NCI-H748 treated with DMSO at 0.1 percent for 48 hours (cell line): ENCODE measurements at regions not wholly inside any gene's neighbourhood (a gene's known extent, or its start where the extent isn't known, plus 50 kb on each side); places are given as distances from the start of the nearest gene placed in this dataset.
"Not testable (repeated sequence)": the region's sequence is repeated elsewhere in the genome, so short reads cannot be mapped to it uniquely, and the experiment has no call there.

ENCODE experiments used
- DNase-seq: peaks from one replicate; lab custom pipeline; 2025; lab: John Stamatoyannopoulos, UW

GRCh38 chr5:67983251-67984110 lies 232.1 kb upstream of the PIK3R1 start:
- DNase-seq, result no peak

GRCh38 chr5:67982160-67982559 lies 233.4 kb upstream of the PIK3R1 start:
- DNase-seq, result not testable (repeated sequence)

- no peak for DNase-seq
These were observed 237.4 kb upstream of the PIK3R1 start for GRCh38 chr5:67978171-67978570.

- no peak for DNase-seq
These were observed 238.5 kb upstream of the PIK3R1 start for GRCh38 chr5:67976891-67977601.

GRCh38 chr5:67976181-67976580 lies 239.4 kb upstream of the PIK3R1 start:
- DNase-seq, result no peak

- no peak for DNase-seq
These were observed 241.1 kb upstream of the PIK3R1 start for GRCh38 chr5:67974471-67974870.

- DNase-seq, result no peak
These were observed 241.5 kb upstream of the PIK3R1 start for GRCh38 chr5:67974054-67974453.

- DNase-seq, result no peak
These were observed 243.4 kb upstream of the PIK3R1 start for GRCh38 chr5:67971971-67972821.

GRCh38 chr5:67971223-67971830 lies 244.2 kb upstream of the PIK3R1 start:
- no peak for DNase-seq

- DNase-seq, result no peak
These were observed 245.9 kb upstream of the PIK3R1 start for GRCh38 chr5:67969631-67970030.

GRCh38 chr5:67969176-67969575 lies 246.4 kb upstream of the PIK3R1 start:
- no peak for DNase-seq

- no peak for DNase-seq
These were observed 248.8 kb upstream of the PIK3R1 start for GRCh38 chr5:67966712-67967111.

- no peak for DNase-seq
These were observed 250.9 kb upstream of the PIK3R1 start for GRCh38 chr5:67964619-67965018.

GRCh38 chr5:67963789-67964519 lies 251.6 kb upstream of the PIK3R1 start:
- no peak for DNase-seq

- no peak for DNase-seq
These were observed 254.6 kb upstream of the PIK3R1 start for GRCh38 chr5:67960939-67961338.

GRCh38 chr5:67957374-67957773 lies 258.2 kb upstream of the PIK3R1 start:
- no peak for DNase-seq

GRCh38 chr5:67954351-67954750 lies 261.2 kb upstream of the PIK3R1 start:
- DNase-seq, result no peak

GRCh38 chr5:67942421-67942820 lies 273.1 kb upstream of the PIK3R1 start:
- no peak for DNase-seq

GRCh38 chr5:67941614-67942401 lies 273.7 kb upstream of the PIK3R1 start:
- no peak for DNase-seq

- DNase-seq, result no peak
These were observed 279.5 kb upstream of the PIK3R1 start for GRCh38 chr5:67935908-67936566.
